Activated CD4-positive, alpha-beta memory T cell treated with anti-CD3 and anti-CD28 coated beads for 36 hours (primary cell): ENCODE measurements at regions not wholly inside any gene's neighbourhood (a gene's known extent, or its start where the extent isn't known, plus 50 kb on each side); places are given as distances from the start of the nearest gene placed in this dataset.

Experiments used
- CTCF ChIA-PET: fragments of 350-600 bp; sonication (Branson Sonifier 250); formaldehyde crosslinking; loops from one replicate; lab custom pipeline; 2021; ENCODE audit warnings: antibody characterized with exemption, inconsistent platforms; lab: Charles Lee
- POLR2A ChIA-PET: fragments of 350-600 bp; sonication (Branson Sonifier 250); formaldehyde crosslinking; loops from one replicate; lab custom pipeline; 2021; ENCODE audit warnings: antibody characterized with exemption; lab: Charles Lee
- DNase-seq: peaks from one replicate; pipeline ENCODE4 v3.0.0-alpha.2; 2020
- H3K27ac Mint-ChIP-seq: one replicate; pipeline ENCODE4 v1.8.0; 2021; ENCODE audit warnings: mixed read lengths
- H3K27me3 Mint-ChIP-seq: one replicate; pipeline ENCODE4 v1.8.0; 2021; ENCODE audit warnings: mixed read lengths
- H3K36me3 Mint-ChIP-seq: one replicate; pipeline ENCODE4 v1.8.0; 2021; ENCODE audit warnings: mixed read lengths
- H3K4me1 Mint-ChIP-seq: one replicate; pipeline ENCODE4 v1.8.0; 2021; ENCODE audit warnings: low read depth, mixed read lengths
- H3K4me3 Mint-ChIP-seq: one replicate; pipeline ENCODE4 v1.8.0; 2021; ENCODE audit warnings: mild to moderate bottlenecking, mixed read lengths
- H3K9me3 Mint-ChIP-seq: one replicate; pipeline ENCODE4 v1.8.0; 2021; ENCODE audit warnings: mixed read lengths
- intact Hi-C: fragments of 100-400 bp; cut with micrococcal nuclease; formaldehyde crosslinking; loops from one replicate; pipeline ENCODE4 v1.15.1; 2023

DNA sequence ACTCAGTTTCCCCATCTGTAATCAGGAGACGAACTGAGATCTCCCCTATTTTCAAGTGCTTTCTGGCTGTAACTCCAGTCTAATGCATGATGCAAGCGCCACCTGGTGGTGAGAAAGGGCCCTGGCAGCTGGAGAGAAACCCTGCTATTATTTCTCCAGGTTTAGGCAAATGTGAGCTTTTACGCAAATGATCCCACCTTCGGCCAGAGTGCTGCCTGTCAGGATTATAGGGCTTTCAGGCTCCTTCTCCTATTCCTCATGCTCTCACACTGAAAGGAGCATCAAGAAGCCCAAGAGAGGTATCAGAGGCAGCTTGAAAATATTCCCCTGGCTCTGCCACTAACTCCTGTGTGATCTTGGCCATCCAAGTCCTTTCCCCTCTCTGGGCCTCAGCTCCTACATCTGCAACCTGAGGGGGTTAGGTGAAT lies 93.9 kb upstream of the RASGRF1 start:
- H3K36me3 Mint-ChIP-seq: no peaks in the 10 kb centered on the region
- peak; percentile 78 for DNase-seq
- H3K27ac Mint-ChIP-seq: no peak overlapping the region
- H3K9me3 Mint-ChIP-seq: no peaks in the 10 kb centered on the region
- H3K4me3 Mint-ChIP-seq: no peak overlapping the region
- no peaks in the 10 kb centered on the region for H3K4me1 Mint-ChIP-seq
- ChIA-PET POLR2A (no interaction called here), CTCF (interaction anchor here (0.5 to 7.4 kb wide), 52 partner anchors 9 to 520 kb away, joined by 3 to 137 read pairs (median 4); no protein-coding TSS in a partner anchor)
- peaks cover 4% of the 10 kb centered on the region for H3K27me3 Mint-ChIP-seq
- intact Hi-C loops: loop anchor here (1.0 to 2.0 kb wide), 2 partner anchors 156 to 276 kb away; no protein-coding TSS in a partner anchor

DNA sequence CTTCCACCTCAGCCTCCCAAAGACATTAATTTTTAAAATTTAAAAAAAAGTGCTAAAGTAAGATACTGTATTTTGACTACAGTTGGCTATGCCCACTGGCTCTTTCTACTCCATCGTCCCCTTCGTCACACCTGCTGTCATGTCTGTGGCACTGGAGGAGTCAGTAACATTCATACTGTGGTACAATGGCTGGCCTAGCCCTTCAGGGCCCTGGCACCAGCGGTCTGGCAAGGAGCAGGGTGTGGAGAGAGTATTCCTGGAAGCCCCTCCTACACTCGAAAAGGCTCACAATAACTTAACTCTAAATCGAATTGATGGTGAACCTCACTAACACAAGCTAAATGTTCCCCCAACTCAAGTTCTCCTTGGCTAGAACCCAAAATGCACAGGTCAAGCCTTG lies 89.7 kb upstream of the RASGRF1 start:
- DNase-seq: no peak

DNA sequence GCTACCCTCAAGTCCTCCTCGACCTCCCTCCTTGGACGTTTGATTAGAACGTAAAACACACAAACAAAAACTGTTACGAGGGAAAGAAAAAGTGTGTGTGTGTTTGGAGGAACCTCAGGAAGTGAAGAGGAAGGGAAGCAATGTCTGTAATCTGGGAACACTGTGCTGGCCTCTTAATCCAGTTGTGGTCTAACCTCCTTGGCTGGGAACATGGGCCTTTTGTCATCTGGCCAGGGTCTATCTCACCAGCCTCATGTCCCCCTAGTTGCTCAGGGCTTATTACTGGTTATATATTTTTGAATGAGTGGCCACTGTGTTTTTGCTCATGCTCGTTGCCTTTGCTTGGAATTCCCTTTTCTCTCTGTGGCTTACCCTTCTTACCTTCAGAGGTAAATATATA lies 89.0 kb upstream of the RASGRF1 start:
- no peak for DNase-seq
- CTCF ChIA-PET: interaction anchor here (7.4 kb wide), 1 partner anchor 152 kb away, joined by 137 read pairs; no protein-coding TSS in a partner anchor
- intact Hi-C loops: no loop called here
- H3K36me3 Mint-ChIP-seq: no peaks in the 10 kb centered on the region
- no peaks in the 10 kb centered on the region for H3K4me1 Mint-ChIP-seq
- H3K4me3 Mint-ChIP-seq: no peak overlapping the region
- H3K9me3 Mint-ChIP-seq: no peaks in the 10 kb centered on the region
- peaks cover 8% of the 10 kb centered on the region for H3K27me3 Mint-ChIP-seq
- no peak overlapping the region for H3K27ac Mint-ChIP-seq
- POLR2A ChIA-PET: no interaction called here

More for the DNA sequence above, 89.7 kb upstream of the RASGRF1 start:
- intact Hi-C loops: no loop called here
- Mint-ChIP-seq H3K4me3 (no peak overlapping the region), H3K36me3 (no peaks in the 10 kb centered on the region), H3K27me3 (peaks cover 8% of the 10 kb centered on the region), H3K27ac (no peak overlapping the region), H3K4me1 (no peaks in the 10 kb centered on the region), H3K9me3 (no peaks in the 10 kb centered on the region)
- ChIA-PET POLR2A (no interaction called here), CTCF (interaction anchor here (7.4 kb wide), 1 partner anchor 153 kb away, joined by 137 read pairs; no protein-coding TSS in a partner anchor)

DNA sequence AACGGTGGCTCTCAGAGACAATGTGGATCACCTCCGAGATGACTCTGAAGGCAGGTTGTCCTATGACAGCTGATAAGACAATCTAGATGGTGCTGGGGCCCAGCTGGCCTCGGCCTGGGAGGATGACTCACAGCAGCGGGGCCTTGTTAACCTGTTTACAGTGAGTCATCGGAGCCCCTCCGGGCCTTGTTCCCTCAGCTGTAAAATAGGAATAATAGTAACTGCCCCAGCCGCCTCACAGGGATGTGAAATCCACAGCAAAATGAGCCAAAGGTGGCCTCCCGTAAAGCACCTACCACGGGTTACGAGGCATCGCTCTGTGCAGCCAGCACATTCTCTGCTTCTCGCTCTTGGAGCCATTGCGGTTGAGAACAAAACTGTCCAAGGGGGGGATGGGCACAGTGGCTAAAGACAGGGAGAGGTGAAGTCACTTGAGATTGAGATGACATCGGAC lies 88.6 kb upstream of the RASGRF1 start:
- intact Hi-C loops: no loop called here
- no peaks in the 10 kb centered on the region for H3K4me1 Mint-ChIP-seq
- no peaks in the 10 kb centered on the region for H3K36me3 Mint-ChIP-seq
- no peak for DNase-seq
- ChIA-PET POLR2A (no interaction called here), CTCF (no interaction called here)
- no peak overlapping the region for H3K4me3 Mint-ChIP-seq
- H3K27ac Mint-ChIP-seq: no peak overlapping the region
- H3K27me3 Mint-ChIP-seq: peaks cover 6% of the 10 kb centered on the region
- no peaks in the 10 kb centered on the region for H3K9me3 Mint-ChIP-seq

DNA sequence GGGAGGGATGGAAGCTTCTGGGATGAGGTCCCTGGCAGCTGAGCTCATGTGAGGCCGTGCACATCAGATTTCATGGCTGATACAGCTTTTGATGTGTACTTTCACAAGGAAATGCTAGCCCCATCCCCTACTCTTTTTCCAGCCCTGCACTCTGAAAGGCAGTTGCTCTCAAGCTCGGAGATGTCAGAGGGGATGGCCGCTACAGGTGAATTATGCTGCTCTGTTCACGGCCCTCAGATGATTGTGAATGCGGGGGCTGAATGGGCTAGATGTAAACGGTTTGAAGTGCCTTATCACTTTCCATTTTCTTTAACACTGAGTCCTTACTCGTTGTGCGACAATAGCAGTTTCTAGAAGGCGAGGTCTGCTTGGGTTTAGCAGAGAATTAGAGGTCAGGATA lies 88.0 kb upstream of the RASGRF1 start:
- ChIA-PET CTCF (interaction anchor here (1.8 kb wide), 1 partner anchor 150 kb away, joined by 9 read pairs; no protein-coding TSS in a partner anchor), POLR2A (no interaction called here)
- Mint-ChIP-seq H3K4me1 (no peaks in the 10 kb centered on the region), H3K4me3 (no peak overlapping the region), H3K9me3 (no peaks in the 10 kb centered on the region), H3K27me3 (peaks cover 6% of the 10 kb centered on the region), H3K36me3 (no peaks in the 10 kb centered on the region), H3K27ac (no peak overlapping the region)
- intact Hi-C loops: no loop called here
- DNase-seq: no peak

DNA sequence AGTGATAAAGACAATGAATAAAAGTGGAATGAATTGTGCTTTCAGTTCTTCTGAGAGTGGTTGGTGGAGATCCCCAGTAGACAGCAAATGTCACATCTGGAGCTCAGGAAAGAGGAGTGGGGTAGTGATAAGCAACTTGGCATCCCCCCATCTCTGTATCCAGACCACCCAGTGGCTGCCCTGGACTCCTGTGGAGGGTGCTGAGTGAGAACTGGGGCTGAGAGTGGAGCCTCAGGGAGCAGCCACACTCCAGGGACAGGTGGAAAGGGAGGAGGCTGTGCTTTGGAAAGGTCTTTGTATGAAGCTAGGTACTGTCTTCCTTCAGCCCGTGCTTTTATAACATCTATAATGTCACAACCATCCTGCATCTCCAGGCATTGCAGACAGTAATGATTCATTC lies 85.6 kb upstream of the RASGRF1 start:
- Mint-ChIP-seq H3K4me1 (no peaks in the 10 kb centered on the region), H3K27me3 (peaks cover 18% of the 10 kb centered on the region), H3K36me3 (no peaks in the 10 kb centered on the region), H3K4me3 (no peak overlapping the region), H3K27ac (no peak overlapping the region), H3K9me3 (no peaks in the 10 kb centered on the region)
- no peak for DNase-seq
- intact Hi-C loops: no loop called here
- ChIA-PET POLR2A (no interaction called here), CTCF (interaction anchor here (0.6 to 4.0 kb wide), 2 partner anchors 8 to 66 kb away, joined by 4 to 27 read pairs; no protein-coding TSS in a partner anchor)

DNA sequence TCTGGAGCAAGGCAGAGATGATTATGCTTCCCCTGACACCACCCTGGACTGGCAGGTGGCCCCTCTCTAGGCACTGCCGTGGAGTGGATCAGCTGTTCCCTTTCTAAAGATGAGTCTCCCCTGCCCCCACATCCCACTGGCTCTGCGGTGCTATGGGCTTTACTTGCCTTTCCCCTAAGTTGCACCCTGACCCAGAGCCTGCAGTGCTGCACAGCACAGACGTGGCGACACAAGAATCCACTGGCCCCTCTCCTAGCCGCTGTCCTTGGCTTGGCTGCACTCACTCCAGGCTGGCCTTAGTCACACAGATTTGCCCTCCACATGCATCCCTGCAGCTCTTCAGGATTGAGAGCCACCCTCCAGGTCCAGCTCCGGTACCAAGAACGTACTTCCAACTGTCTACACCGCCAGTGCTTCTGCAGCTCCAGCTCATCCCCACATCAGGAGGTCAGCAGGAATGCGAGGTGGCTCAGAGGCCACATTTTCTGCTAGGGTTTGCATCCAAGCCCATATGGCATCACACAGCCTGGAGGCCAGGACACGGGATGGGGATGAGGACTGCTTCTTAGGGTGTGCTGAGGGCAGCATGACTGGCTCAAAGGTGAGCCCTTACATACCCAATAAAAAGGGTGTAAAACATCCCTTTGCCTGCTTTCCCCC lies 82.4 kb upstream of the RASGRF1 start:
- peaks cover 29% of the 10 kb centered on the region for H3K27me3 Mint-ChIP-seq
- H3K4me3 Mint-ChIP-seq: no peak overlapping the region
- no peak for DNase-seq
- H3K27ac Mint-ChIP-seq: no peak overlapping the region
- H3K36me3 Mint-ChIP-seq: no peaks in the 10 kb centered on the region
- ChIA-PET POLR2A (no interaction called here), CTCF (interaction anchor here (1.0 to 4.0 kb wide), 2 partner anchors 11 to 12 kb away, joined by 3 to 27 read pairs; no protein-coding TSS in a partner anchor)
- no peaks in the 10 kb centered on the region for H3K4me1 Mint-ChIP-seq
- H3K9me3 Mint-ChIP-seq: no peaks in the 10 kb centered on the region
- intact Hi-C loops: no loop called here

DNA sequence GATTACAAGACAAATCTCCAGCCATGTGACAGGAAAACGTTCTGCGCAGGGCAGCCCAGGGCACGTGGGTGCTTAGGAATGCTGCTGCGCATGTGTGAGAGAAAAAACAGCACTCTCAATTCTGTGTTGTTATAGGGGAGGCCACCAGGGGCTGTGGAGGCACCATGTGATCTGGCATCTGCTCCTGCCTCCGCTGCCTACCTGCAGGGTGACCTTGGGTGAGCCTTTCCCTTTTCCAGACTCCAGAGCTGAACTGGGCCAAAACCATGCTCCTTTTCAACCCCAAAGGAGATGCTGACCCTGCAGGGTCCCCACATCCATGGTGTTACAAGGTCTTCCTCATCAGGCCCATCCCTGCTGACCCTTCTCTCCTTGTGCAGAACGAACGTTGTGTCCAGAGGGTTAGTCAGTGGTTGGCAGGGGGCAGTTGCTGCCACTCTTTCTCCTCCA lies 81.5 kb upstream of the RASGRF1 start:
- no peak for DNase-seq
- H3K36me3 Mint-ChIP-seq: no peaks in the 10 kb centered on the region
- intact Hi-C loops: no loop called here
- H3K9me3 Mint-ChIP-seq: no peaks in the 10 kb centered on the region
- no peaks in the 10 kb centered on the region for H3K4me1 Mint-ChIP-seq
- no peak overlapping the region for H3K27ac Mint-ChIP-seq
- ChIA-PET POLR2A (no interaction called here), CTCF (interaction anchor here (1.0 kb wide), 1 partner anchor 12 kb away, joined by 3 read pairs; no protein-coding TSS in a partner anchor)
- H3K4me3 Mint-ChIP-seq: no peak overlapping the region
- peaks cover 27% of the 10 kb centered on the region for H3K27me3 Mint-ChIP-seq

DNA sequence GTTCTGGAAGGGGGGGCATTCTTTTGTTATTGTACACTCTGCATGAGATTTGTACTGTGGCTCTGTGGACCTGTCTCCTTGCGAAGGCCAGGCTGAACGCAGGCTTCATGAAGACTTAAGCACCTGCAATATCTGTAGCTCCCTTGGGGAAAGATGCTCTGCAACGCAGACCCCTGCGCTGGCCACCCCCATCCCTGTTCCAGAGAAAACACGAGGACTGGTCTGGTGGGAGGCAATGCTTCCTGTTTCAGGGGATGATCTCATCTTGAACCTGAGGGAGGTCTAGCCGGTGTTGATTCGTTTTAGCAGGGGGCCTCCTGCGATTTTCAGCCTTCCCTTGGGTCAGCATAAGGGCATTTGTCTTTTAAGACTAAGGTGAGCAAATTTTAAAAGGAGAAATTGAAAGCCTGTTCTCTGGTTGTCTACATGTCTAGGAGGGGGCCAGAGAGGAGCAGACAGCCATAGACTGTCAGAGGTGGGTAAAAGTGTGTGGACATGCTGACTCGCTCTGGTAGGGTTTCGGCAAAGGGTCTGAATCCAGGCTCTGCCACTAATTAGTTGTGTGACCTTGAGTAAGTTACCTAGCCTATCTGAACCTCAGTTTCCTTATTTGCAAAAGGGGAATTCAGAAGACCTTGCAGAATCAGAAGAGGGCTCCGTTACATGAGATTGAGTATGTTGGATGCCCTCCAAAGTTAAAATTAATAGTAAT lies 80.9 kb upstream of the RASGRF1 start:
- no peak for DNase-seq
- Mint-ChIP-seq H3K4me3 (no peak overlapping the region), H3K4me1 (no peaks in the 10 kb centered on the region), H3K9me3 (no peaks in the 10 kb centered on the region), H3K27me3 (peaks cover 27% of the 10 kb centered on the region), H3K27ac (no peak overlapping the region), H3K36me3 (no peaks in the 10 kb centered on the region)
- intact Hi-C loops: no loop called here
- POLR2A ChIA-PET: no interaction called here
- CTCF ChIA-PET: no interaction called here

DNA sequence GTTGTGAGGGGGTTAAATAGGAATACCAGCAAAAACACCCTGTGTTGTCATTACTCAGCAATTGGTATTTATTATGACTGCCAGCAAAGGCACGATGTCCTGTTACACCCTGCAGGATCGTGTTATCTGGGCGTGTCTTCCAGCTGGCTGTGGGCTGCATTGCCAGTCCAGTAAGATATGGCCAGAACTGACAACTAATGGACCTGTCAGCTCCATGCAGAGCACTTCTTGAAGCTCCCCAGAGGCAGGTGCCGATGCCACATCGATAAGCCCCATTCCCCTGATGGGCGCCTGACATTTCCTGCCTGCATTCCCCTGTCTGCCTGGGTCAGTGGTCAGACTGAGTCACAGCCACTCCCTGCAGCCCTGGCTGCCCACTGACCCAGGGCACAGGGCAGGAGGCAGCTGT lies 79.7 kb upstream of the RASGRF1 start:
- POLR2A ChIA-PET: no interaction called here
- CTCF ChIA-PET: no interaction called here
- Mint-ChIP-seq H3K36me3 (no peaks in the 10 kb centered on the region), H3K27ac (no peak overlapping the region), H3K27me3 (peaks cover 34% of the 10 kb centered on the region), H3K4me3 (no peak overlapping the region), H3K9me3 (no peaks in the 10 kb centered on the region), H3K4me1 (no peaks in the 10 kb centered on the region)
- intact Hi-C loops: no loop called here
- no peak for DNase-seq

DNA sequence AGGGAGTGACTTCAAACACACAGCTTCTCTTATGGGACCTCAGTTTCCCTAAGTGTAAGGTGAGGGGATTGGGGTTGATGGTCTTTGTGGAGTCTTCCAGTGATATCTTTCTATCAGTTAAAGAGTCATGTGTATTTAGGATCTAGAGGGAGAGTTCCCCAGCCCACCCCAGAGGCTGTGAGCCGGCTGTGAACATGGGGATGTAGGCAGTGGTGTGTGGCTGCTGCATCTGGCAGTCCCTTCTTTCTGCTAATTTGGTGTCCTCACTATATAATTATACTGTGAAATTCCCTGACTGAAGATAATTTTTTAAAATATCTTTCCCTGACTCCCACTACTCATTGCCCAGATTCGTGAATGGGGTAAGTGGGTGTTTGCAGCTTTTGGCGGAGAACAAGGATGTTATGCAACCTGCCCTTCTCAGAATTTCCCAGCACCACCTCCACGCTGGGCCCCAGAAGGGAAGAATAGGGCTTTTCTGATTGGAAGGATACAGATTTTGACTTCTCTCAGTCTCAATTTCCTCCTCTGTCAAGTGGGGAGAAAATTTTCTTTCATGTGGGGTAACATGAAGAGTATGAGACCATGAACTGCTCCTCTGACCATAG lies 79.0 kb upstream of the RASGRF1 start:
- Mint-ChIP-seq H3K27ac (no peak overlapping the region), H3K4me3 (no peak overlapping the region), H3K4me1 (no peaks in the 10 kb centered on the region), H3K9me3 (no peaks in the 10 kb centered on the region), H3K36me3 (no peaks in the 10 kb centered on the region), H3K27me3 (peaks cover 39% of the 10 kb centered on the region)
- DNase-seq: no peak
- CTCF ChIA-PET: interaction anchor here (0.7 to 1.6 kb wide), 2 partner anchors 12 to 15 kb away, joined by 3 to 5 read pairs; no protein-coding TSS in a partner anchor
- POLR2A ChIA-PET: no interaction called here
- intact Hi-C loops: no loop called here

DNA sequence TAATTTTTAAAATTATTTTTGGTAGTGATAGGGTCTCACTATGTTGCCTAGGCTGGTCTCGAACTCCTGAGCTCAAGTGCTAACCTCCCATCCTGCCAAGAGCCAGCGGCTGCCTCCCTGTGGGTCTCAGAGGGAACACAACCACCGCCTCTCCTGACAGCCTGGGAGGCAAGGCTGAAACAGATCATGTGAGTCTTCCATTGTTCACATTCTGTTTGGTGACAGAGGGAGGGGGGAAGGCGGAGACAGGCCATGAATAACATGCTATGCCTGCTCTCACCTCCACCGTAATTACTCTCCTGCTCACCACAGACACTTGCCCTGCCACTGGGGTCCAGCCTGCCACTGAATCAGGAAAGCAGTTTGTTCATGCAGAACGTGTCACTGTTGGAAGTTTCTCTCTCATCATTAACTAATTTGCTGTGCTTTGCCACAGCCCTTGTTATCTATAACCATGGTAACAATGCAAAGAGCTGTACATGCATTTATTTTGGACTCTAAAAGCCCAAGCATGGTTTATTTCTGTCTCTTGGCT lies 78.4 kb upstream of the RASGRF1 start:
- intact Hi-C loops: no loop called here
- Mint-ChIP-seq H3K36me3 (no peaks in the 10 kb centered on the region), H3K4me3 (no peak overlapping the region), H3K4me1 (no peaks in the 10 kb centered on the region), H3K27me3 (peaks cover 39% of the 10 kb centered on the region), H3K27ac (no peak overlapping the region), H3K9me3 (no peaks in the 10 kb centered on the region)
- CTCF ChIA-PET: interaction anchor here (0.7 to 1.6 kb wide), 2 partner anchors 13 to 16 kb away, joined by 3 to 5 read pairs; no protein-coding TSS in a partner anchor
- DNase-seq: no peak
- POLR2A ChIA-PET: no interaction called here
